Tibial artery (tissue), 4 donors: ENCODE measurements at regions not wholly inside any gene's neighbourhood (a gene's known extent, or its start where the extent isn't known, plus 50 kb on each side); places are given as distances from the start of the nearest gene placed in this dataset.

ENCODE experiments used
- DNase-seq, 2 donors: peaks; one replicate each; pipeline ENCODE4 v3.0.0-alpha.2; 2019
- H3K27ac ChIP-seq, 2 donors: fragments of 200-600 bp; sonication (generic) in 1 of 2; 1 replicate in 1 of 2; 2 replicates in 1 of 2; pipeline ENCODE4 v1.5.1; 2018 to 2019; ENCODE audit warnings: mild to moderate bottlenecking in 1 of 2
- H3K27me3 ChIP-seq, 2 donors: fragments of 200-600 bp; sonication (generic) in 1 of 2; one replicate each; pipeline versions ENCODE4 v1.5.1 to v1.6.0; 2016 to 2019
- H3K36me3 ChIP-seq, 3 donors: fragments of 200-600 bp; sonication (generic) in 2 of 3; one replicate each; pipeline ENCODE4 v1.5.1; 2016 to 2019; ENCODE audit warnings: mild to moderate bottlenecking in 2 of 3
- H3K4me1 ChIP-seq, 4 donors: fragments of 200-600 bp; sonication (generic) in 2 of 4; 1 replicate in 3 of 4; 2 replicates in 1 of 4; pipeline ENCODE4 v1.5.1; 2016 to 2019
- H3K4me3 ChIP-seq, 2 donors: fragments of 200-600 bp; sonication (generic) in 1 of 2; 1 replicate in 1 of 2; 2 replicates in 1 of 2; pipeline ENCODE4 v1.5.1; 2018 to 2019; ENCODE audit warnings: mild to moderate bottlenecking in 2 of 2
- H3K9me3 ChIP-seq, 3 donors: fragments of 200-600 bp; sonication (generic) in 1 of 3; one replicate each; pipeline ENCODE4 v1.5.1; 2016 to 2019
- intact Hi-C: fragments of 100-400 bp; cut with DNase I; formaldehyde crosslinking; loops from one replicate; pipeline ENCODE4 v1.15.0; 2023; ENCODE audit warnings: low total_unique reads
- TF ChIP-seq, protein P1 (sequence below), 2 experiments: fragments of 200-600 bp in 1 of 2; fragments of 450-650 bp in 1 of 2; IDR thresholded peaks; one replicate each; pipeline ENCODE4 v1.5.1; 2017 to 2019; ENCODE audit warnings: antibody characterized with exemption in 2 of 2, mild to moderate bottlenecking in 1 of 2, moderate library complexity in 1 of 2

DNA sequence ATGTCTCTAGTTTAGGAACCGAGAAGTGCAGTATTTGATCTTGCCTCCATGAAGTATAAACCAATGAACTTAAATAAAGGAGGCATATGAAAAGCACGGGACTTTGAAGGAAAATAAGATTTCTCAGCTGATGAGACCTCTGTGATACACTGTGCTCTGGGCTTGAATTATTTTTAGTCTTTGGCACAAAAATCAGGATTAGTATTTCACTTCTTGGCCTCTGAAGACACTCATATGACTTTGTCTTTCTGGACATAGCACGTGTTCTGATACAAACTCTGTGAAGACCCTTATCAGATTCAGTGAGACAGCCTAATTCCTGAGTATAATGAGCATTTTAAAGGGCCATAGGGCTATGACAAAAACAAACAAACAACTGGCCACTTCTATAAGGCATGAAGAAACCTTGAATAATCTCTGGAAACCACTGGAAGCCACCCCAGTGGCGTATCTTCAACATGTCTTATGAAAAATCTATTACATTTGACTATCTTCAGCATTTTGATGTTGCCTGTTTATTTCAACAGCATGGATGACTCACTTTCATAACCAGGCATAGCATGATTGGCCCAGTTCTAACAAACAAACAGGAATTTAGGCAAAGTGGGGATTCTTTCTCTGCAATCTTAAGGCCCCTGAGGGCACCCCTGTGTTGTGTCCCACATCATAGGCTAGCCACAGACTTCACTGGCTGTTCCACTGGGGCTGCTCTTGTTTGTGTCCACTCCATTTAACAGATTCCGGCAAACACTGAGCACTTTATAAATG lies 90.3 kb upstream of the ZNF462 start:
- intact Hi-C loops: no loop called here
- Histone ChIP-seq H3K36me3 (no peaks in the 10 kb centered on the region), H3K27me3 (no peaks in the 10 kb centered on the region), H3K9me3 (no peaks in the 10 kb centered on the region), H3K4me3 (no peak overlapping the region), H3K4me1 (no peaks in the 10 kb centered on the region), H3K27ac (no peak overlapping the region)
- DNase-seq: no peak
- TF ChIP-seq, protein P1, sequence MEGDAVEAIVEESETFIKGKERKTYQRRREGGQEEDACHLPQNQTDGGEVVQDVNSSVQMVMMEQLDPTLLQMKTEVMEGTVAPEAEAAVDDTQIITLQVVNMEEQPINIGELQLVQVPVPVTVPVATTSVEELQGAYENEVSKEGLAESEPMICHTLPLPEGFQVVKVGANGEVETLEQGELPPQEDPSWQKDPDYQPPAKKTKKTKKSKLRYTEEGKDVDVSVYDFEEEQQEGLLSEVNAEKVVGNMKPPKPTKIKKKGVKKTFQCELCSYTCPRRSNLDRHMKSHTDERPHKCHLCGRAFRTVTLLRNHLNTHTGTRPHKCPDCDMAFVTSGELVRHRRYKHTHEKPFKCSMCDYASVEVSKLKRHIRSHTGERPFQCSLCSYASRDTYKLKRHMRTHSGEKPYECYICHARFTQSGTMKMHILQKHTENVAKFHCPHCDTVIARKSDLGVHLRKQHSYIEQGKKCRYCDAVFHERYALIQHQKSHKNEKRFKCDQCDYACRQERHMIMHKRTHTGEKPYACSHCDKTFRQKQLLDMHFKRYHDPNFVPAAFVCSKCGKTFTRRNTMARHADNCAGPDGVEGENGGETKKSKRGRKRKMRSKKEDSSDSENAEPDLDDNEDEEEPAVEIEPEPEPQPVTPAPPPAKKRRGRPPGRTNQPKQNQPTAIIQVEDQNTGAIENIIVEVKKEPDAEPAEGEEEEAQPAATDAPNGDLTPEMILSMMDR (IDR thresholded peaks at IDR 0.05): no peak

DNA sequence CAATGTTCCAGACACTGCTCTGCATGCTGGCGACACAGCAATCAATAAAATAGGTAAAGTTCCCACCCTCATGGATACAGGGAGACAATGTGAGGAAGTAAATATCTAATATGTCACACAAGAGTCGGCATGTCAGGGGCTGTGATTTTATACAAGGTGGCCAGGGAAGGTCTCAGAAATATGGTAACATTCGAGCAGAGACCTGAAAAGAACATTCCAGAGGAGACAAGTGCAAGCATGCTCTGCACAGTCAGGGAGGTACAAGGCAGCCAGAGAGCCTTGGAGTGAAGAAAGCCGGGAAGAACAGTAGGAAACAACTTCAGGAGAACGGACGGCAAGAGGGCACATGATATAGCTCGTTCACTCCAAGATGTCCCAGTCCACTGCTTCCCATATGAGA lies 89.2 kb upstream of the ZNF462 start:
- Histone ChIP-seq H3K9me3 (no peaks in the 10 kb centered on the region), H3K4me3 (no peak overlapping the region), H3K36me3 (no peaks in the 10 kb centered on the region), H3K27ac (no peak overlapping the region), H3K4me1 (no peaks in the 10 kb centered on the region), H3K27me3 (no peaks in the 10 kb centered on the region)
- intact Hi-C loops: no loop called here
- TF ChIP-seq, protein P1 (IDR thresholded peaks at IDR 0.05): no peak
- no peak for DNase-seq

DNA sequence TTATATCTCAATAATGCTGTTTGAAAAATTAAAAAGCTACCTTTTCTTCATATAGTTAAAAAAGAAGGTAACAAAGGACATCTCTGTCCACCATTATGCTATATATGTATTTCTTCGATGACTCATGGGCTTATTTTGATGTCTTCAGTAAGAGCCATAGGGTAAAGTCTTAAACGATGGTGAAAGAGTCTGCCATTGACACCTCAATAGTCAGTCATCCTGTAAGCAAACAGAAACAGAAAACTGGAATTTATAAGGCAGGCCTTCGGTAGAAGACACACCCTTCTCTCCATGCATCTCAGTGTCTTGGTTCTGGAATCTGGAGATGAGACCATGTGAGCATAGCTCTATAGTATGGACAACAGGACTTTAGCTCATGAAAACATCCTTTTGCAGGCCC lies 87.0 kb upstream of the ZNF462 start:
- Histone ChIP-seq H3K9me3 (no peaks in the 10 kb centered on the region), H3K36me3 (no peaks in the 10 kb centered on the region), H3K27ac (no peak overlapping the region), H3K27me3 (no peaks in the 10 kb centered on the region), H3K4me1 (no peaks in the 10 kb centered on the region), H3K4me3 (no peak overlapping the region)
- intact Hi-C loops: no loop called here
- TF ChIP-seq, protein P1 (IDR thresholded peaks at IDR 0.05): no peak
- no peak for DNase-seq

DNA sequence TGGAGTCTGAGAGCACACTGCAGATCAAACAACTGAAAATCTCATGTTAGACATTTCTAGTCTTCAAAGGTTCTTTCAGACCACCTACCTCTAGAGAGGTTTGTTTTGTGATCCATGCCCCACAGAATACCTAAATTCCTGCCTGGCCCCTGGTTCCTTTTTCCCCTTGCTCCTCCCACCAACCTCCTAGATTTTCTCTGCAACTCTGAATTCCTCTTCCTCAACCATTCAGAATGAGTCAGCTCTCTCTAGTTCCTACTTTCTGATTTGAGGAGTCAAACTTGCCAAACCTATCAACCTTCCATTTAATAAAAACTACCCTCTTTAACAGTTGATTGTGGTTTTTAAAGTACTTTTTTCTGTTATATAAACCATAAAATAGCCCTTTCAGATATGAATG lies 83.2 kb upstream of the ZNF462 start:
- Histone ChIP-seq H3K27me3 (no peaks in the 10 kb centered on the region), H3K9me3 (no peaks in the 10 kb centered on the region), H3K4me3 (no peak overlapping the region), H3K36me3 (no peaks in the 10 kb centered on the region), H3K4me1 (no peaks in the 10 kb centered on the region), H3K27ac (no peak overlapping the region)
- DNase-seq: no peak
- intact Hi-C loops: no loop called here
- TF ChIP-seq, protein P1 (IDR thresholded peaks at IDR 0.05): no peak

DNA sequence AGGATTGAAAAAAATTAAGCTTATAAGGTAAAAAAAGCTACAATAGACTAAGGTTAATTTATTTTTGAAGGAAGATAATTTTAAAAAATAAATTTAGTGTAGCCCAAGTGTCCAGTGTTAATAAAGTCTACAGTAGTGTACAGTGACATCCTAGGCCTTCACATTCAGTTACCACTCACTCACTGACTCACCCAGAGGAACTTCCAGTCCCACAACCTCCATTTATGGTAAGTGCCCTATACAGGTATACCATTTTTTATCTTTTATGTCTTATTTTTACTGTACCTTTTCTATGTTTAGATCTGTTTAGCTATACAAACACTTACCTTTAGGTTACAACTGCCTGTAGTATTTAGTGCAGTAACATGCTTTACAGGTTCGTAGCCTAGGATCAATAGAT lies 79.8 kb upstream of the ZNF462 start:
- no peak overlapping the region for H3K4me3 ChIP-seq
- no peaks in the 10 kb centered on the region for H3K9me3 ChIP-seq
- H3K27ac ChIP-seq: no peak overlapping the region
- no peaks in the 10 kb centered on the region for H3K4me1 ChIP-seq
- no peaks in the 10 kb centered on the region for H3K27me3 ChIP-seq
- TF ChIP-seq, protein P1 (IDR thresholded peaks at IDR 0.05): no peak
- intact Hi-C loops: no loop called here
- no peaks in the 10 kb centered on the region for H3K36me3 ChIP-seq
- DNase-seq: no peak

DNA sequence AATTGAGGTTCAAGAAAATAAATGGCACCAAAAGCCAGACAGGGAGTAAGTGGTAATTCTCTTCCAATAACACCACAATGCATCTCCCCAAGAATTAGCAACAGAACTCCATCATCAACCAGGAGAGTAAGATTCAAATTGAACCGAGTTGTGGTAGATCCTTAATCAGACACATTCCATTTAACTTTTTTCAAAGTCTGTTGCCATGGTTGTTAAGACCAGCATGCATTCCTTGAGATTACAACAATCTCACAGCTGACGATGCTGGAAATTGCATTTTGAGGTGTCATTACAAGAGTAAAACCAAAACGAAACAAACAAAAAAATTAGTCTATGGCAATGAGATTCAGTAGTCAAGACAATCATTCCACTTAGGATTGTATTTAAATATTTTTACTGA lies 78.9 kb upstream of the ZNF462 start:
- no peaks in the 10 kb centered on the region for H3K27me3 ChIP-seq

More for the DNA sequence above, 78.9 kb upstream of the ZNF462 start:
- no peaks in the 10 kb centered on the region for H3K4me1 ChIP-seq
- no peak overlapping the region for H3K27ac ChIP-seq
- intact Hi-C loops: no loop called here
- no peaks in the 10 kb centered on the region for H3K36me3 ChIP-seq
- no peak overlapping the region for H3K4me3 ChIP-seq
- no peak for DNase-seq
- H3K9me3 ChIP-seq: no peaks in the 10 kb centered on the region
- TF ChIP-seq, protein P1 (IDR thresholded peaks at IDR 0.05): no peak
